ENCODE measurements at regions not wholly inside any gene's neighbourhood (a gene's known extent, or its start where the extent isn't known, plus 50 kb on each side); places are given as distances from the start of the nearest gene placed in this dataset.

DNA sequence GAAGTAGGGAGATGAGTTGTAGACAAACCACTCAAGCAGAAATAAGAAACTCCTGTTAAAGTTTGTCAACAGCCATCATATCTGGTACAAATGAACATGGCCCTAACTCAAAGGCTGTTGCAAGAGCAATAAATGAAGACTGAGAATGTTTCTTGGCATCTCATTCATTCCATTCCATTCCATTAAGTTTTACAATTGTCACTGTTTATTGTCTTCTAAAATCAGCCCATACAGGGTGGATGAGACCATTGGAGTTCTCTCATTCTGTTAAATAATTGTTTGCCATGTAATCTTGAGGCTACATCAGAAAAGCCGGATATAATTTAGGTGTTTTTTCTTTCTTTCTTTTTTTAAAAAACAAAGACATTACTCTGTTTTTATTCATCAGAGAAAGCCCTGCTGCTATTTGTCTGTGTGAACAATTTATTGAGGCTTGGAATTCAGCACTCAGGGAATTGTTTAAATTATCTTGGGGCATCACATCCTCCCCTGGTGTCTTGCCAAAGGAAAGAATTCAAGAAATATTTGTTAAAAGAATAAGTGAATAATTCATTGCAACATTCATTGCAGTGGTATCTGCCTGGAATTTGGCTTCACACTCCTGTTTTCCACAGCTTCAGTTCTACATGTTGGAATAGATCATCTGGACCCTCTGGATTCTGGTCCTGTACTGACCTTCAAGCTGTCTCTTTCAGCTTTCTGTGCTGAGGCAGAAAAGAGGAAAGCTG, 604.5 kb downstream of the PLPP3 start:
- TF ChIP-seq EP300 (IDR thresholded peaks at IDR 0.05) (no peak), POLR2A (IDR thresholded peaks at IDR 0.05) (no peak)
- TF ChIP-seq, protein P1, sequence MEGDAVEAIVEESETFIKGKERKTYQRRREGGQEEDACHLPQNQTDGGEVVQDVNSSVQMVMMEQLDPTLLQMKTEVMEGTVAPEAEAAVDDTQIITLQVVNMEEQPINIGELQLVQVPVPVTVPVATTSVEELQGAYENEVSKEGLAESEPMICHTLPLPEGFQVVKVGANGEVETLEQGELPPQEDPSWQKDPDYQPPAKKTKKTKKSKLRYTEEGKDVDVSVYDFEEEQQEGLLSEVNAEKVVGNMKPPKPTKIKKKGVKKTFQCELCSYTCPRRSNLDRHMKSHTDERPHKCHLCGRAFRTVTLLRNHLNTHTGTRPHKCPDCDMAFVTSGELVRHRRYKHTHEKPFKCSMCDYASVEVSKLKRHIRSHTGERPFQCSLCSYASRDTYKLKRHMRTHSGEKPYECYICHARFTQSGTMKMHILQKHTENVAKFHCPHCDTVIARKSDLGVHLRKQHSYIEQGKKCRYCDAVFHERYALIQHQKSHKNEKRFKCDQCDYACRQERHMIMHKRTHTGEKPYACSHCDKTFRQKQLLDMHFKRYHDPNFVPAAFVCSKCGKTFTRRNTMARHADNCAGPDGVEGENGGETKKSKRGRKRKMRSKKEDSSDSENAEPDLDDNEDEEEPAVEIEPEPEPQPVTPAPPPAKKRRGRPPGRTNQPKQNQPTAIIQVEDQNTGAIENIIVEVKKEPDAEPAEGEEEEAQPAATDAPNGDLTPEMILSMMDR (IDR thresholded peaks at IDR 0.05), result no peak
- DNase-seq (ENCODE audit: low spot score in 2 of 2), result no peak
- 32 to 34% methylated on average over 1 of the region's 1 CpG for WGBS, 2 donors
- Histone ChIP-seq H3K9me3 (peaks cover 0 to 11% (median 0%) of the 10 kb centered on the region in 4 donors), H3K4me1 (peaks cover 0 to 7% (median 0%) of the 10 kb centered on the region in 4 donors), H3K4me3 (no peak overlapping the region), H3K27ac (no peak overlapping the region), H3K27me3 (no peaks in the 10 kb centered on the region), H3K36me3 (no peaks in the 10 kb centered on the region)

DNA sequence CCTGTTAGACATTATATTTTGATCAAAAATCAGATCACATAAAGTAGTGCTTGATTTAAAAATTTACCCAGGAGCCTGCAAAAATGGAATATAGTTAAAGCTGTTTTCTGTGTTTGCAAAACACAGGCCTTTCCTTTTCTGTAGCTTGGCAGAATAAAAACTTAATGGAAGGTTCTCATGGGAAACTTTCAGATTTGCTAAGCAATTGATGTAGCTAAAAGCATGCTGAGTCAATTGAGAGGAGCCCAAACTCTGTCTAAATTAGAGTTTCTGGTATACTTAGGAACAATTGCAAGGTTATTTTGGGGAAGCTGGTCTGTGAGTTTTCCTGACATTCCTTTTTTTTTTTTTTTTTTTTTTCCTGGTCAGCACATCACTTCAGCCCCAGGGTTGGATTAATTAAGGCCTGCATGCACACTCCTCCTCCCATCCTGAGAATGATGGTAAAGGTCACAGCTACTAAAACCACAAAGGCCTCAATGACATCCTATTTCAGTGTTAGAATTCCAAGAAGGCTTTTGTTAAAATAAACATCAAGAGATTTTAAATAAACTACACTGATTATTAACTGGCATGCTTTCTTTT, 608.7 kb downstream of the PLPP3 start:
- DNase-seq (ENCODE audit: low spot score in 2 of 2), result no peak
- no peak overlapping the region for H3K27ac ChIP-seq
- no peak overlapping the region for H3K4me3 ChIP-seq
- H3K9me3 ChIP-seq, result no peaks in the 10 kb centered on the region
- no peaks in the 10 kb centered on the region for H3K27me3 ChIP-seq
- H3K4me1 ChIP-seq, result peaks cover 0 to 7% (median 0%) of the 10 kb centered on the region in 4 donors
- H3K36me3 ChIP-seq, result no peaks in the 10 kb centered on the region
- TF ChIP-seq, protein P1 (IDR thresholded peaks at IDR 0.05), result no peak
- TF ChIP-seq EP300 (IDR thresholded peaks at IDR 0.05), result no peak
- TF ChIP-seq POLR2A (IDR thresholded peaks at IDR 0.05), result no peak

DNA sequence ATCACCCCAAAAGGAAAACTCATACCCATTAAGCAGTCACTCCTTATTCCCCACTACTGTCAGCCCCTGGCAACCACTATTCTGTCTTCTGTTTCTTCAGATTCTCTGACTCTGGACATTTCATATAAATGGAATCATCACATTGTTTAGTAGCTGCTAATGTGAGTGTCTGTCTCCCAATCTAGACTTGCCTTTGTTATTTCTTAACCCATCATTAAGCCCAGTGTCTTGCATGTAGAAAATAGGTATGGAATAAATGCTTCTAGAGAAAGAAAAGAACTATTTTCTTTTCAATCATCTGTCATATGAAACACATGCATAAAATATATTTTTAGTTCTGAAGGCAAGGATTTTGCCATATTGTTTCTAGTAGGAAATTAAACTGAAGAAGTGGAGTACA, 610.0 kb downstream of the PLPP3 start:
- Histone ChIP-seq H3K4me3 (no peak overlapping the region), H3K4me1 (peaks cover 0 to 7% (median 0%) of the 10 kb centered on the region in 4 donors), H3K27me3 (no peaks in the 10 kb centered on the region), H3K27ac (no peak overlapping the region), H3K36me3 (no peaks in the 10 kb centered on the region), H3K9me3 (no peaks in the 10 kb centered on the region)
- no peak for DNase-seq (ENCODE audit: low spot score in 2 of 2)
- no peak for TF ChIP-seq EP300 (IDR thresholded peaks at IDR 0.05)
- TF ChIP-seq, protein P1 (IDR thresholded peaks at IDR 0.05), result no peak
- TF ChIP-seq POLR2A (IDR thresholded peaks at IDR 0.05), result no peak

DNA sequence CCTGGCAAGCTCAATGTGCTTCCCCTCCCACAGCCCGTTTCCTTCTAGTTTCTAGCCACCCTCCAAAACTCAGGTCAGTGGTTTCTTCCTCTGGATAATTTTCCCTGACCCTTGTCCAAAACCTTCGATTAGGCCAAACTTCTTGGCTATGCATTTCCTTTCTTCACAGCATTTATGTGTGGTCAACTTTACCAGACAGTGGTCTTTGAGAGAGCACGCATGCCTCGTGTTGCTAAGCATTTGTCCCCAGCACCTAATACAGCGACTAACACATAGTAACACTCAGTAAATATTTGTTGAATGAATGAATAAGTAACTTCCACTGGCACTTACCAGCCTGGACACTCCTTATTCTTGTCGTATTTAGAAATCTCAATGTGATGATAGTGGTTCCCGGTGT, 610.7 kb downstream of the PLPP3 start:
- Histone ChIP-seq H3K9me3 (no peaks in the 10 kb centered on the region), H3K4me3 (no peak overlapping the region), H3K36me3 (no peaks in the 10 kb centered on the region), H3K27ac (no peak overlapping the region), H3K27me3 (no peaks in the 10 kb centered on the region), H3K4me1 (peaks cover 0 to 7% (median 0%) of the 10 kb centered on the region in 4 donors)
- WGBS, 2 donors, result 91 to 92% methylated on average over 7 of the region's 7 CpGs
- no peak for TF ChIP-seq POLR2A (IDR thresholded peaks at IDR 0.05)
- TF ChIP-seq EP300 (IDR thresholded peaks at IDR 0.05), result no peak
- TF ChIP-seq, protein P1 (IDR thresholded peaks at IDR 0.05), result no peak
- DNase-seq (ENCODE audit: low spot score in 2 of 2), result no peak

DNA sequence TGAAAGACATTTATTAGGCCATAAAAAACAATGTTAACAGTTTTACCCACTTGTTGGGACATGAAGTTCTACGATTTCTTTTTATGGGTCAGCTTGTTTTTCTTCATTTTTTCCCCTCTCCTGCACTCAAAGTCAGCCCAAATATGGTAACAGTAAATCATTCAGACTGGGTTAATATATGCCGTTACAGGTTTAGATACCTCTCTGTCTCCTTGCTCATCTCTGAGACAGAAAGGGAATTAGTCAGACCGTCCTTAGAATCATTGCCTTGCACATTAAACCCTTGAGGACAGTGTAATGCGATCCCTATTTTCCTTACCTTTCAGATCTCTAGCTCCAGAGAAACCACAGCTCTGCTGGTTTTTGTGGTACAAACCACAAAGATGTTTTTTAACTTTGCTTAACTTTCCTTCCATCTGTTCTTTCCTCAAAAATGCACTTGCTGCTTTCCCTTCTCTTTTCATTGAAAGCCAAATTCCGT, 613.3 kb downstream of the PLPP3 start:
- no peaks in the 10 kb centered on the region for H3K36me3 ChIP-seq
- TF ChIP-seq EP300 (IDR thresholded peaks at IDR 0.05) (no peak), POLR2A (IDR thresholded peaks at IDR 0.05) (no peak)
- TF ChIP-seq, protein P1 (IDR thresholded peaks at IDR 0.05), result no peak
- H3K4me3 ChIP-seq, result no peak overlapping the region
- H3K27me3 ChIP-seq, result no peaks in the 10 kb centered on the region
- DNase-seq (ENCODE audit: low spot score in 2 of 2), result no peak
- 63 to 68% methylated on average over 5 of the region's 5 CpGs for WGBS, 2 donors
- no peak overlapping the region for H3K27ac ChIP-seq
- H3K9me3 ChIP-seq, result no peaks in the 10 kb centered on the region
- H3K4me1 ChIP-seq, result peaks cover 0 to 7% (median 0%) of the 10 kb centered on the region in 4 donors

All from tibial nerve (tissue), 4 donors.